ENCODE measurements at regions not wholly inside any gene's neighbourhood (a gene's known extent, or its start where the extent isn't known, plus 50 kb on each side); places are given as distances from the start of the nearest gene placed in this dataset.

GRCh38 chr5:2896371-2897275 is 145.1 kb upstream of the IRX2 start:
- Mint-ChIP-seq H3K4me1 (ENCODE audit: low read depth) (no peaks in the 10 kb centered on the region), H3K36me3 (ENCODE audit: insufficient read depth in 2 of 2) (peaks cover 0 to 3% of the 10 kb centered on the region in 2 donors), H3K4me3 (no peak overlapping the region), H3K27ac (no peak overlapping the region), H3K27me3 (ENCODE audit: low read depth) (no peaks in the 10 kb centered on the region), H3K9me3 (peaks cover 1 to 4% of the 10 kb centered on the region in 2 donors)
- ATAC-seq (replicated peaks in 1 of 2) = no peak
- DNase-seq = no peak

- Mint-ChIP-seq H3K9me3 (peaks cover 1 to 3% of the 10 kb centered on the region in 2 donors), H3K27ac (no peak overlapping the region), H3K4me3 (no peak overlapping the region), H3K36me3 (ENCODE audit: insufficient read depth in 2 of 2) (peaks cover 0 to 3% of the 10 kb centered on the region in 2 donors), H3K4me1 (ENCODE audit: low read depth) (no peaks in the 10 kb centered on the region), H3K27me3 (ENCODE audit: low read depth) (no peaks in the 10 kb centered on the region)
- DNase-seq (no peak), ATAC-seq (replicated peaks in 1 of 2) (no peak)
Measured at GRCh38 chr5:2895876-2896275, 144.4 kb upstream of the IRX2 start.

- no peak for DNase-seq
- Mint-ChIP-seq H3K9me3 (peaks cover under 1 to 2% of the 10 kb centered on the region in 2 donors), H3K27me3 (ENCODE audit: low read depth) (no peaks in the 10 kb centered on the region), H3K4me3 (no peak overlapping the region), H3K4me1 (ENCODE audit: low read depth) (no peaks in the 10 kb centered on the region), H3K27ac (no peak overlapping the region), H3K36me3 (ENCODE audit: insufficient read depth in 2 of 2) (peaks cover 0 to 3% of the 10 kb centered on the region in 2 donors)
- no peak for ATAC-seq (replicated peaks in 1 of 2)
Measured at GRCh38 chr5:2895196-2895595, 143.7 kb upstream of the IRX2 start.

GRCh38 chr5:2894736-2895135 is 143.3 kb upstream of the IRX2 start:
- H3K4me3 Mint-ChIP-seq = no peak overlapping the region
- H3K27ac Mint-ChIP-seq = no peak overlapping the region

GRCh38 chr5:2894316-2894715 is 142.8 kb upstream of the IRX2 start:
- Mint-ChIP-seq H3K4me1 (ENCODE audit: low read depth) (no peaks in the 10 kb centered on the region), H3K27ac (no peak overlapping the region), H3K9me3 (peaks cover 2 to 4% of the 10 kb centered on the region in 2 donors), H3K27me3 (ENCODE audit: low read depth) (no peaks in the 10 kb centered on the region), H3K36me3 (ENCODE audit: insufficient read depth in 2 of 2) (peaks cover 0 to 3% of the 10 kb centered on the region in 2 donors), H3K4me3 (no peak overlapping the region)
- DNase-seq (no peak), ATAC-seq (replicated peaks in 1 of 2) (no peak)

More at GRCh38 chr5:2894736-2895135, 143.3 kb upstream of the IRX2 start:
- no peak for ATAC-seq (replicated peaks in 1 of 2)
- Mint-ChIP-seq H3K4me1 (ENCODE audit: low read depth) (no peaks in the 10 kb centered on the region), H3K9me3 (peaks cover 2 to 4% of the 10 kb centered on the region in 2 donors), H3K36me3 (ENCODE audit: insufficient read depth in 2 of 2) (peaks cover 0 to 3% of the 10 kb centered on the region in 2 donors), H3K27me3 (ENCODE audit: low read depth) (no peaks in the 10 kb centered on the region)
- no peak for DNase-seq

GRCh38 chr5:2892466-2893000 is 141.1 kb upstream of the IRX2 start:
- Mint-ChIP-seq H3K27me3 (ENCODE audit: low read depth) (no peaks in the 10 kb centered on the region), H3K36me3 (ENCODE audit: insufficient read depth in 2 of 2) (peaks cover 0 to 2% of the 10 kb centered on the region in 2 donors), H3K4me3 (no peak overlapping the region), H3K27ac (no peak overlapping the region), H3K9me3 (peaks cover 2 to 4% of the 10 kb centered on the region in 2 donors), H3K4me1 (ENCODE audit: low read depth) (no peaks in the 10 kb centered on the region)
- DNase-seq = no peak
- no peak for ATAC-seq (replicated peaks in 1 of 2)

- H3K27ac Mint-ChIP-seq = no peak overlapping the region
- DNase-seq (no peak), ATAC-seq (replicated peaks in 1 of 2) (no peak)
- H3K4me3 Mint-ChIP-seq = no peak overlapping the region
- H3K27me3 Mint-ChIP-seq (ENCODE audit: low read depth) = no peaks in the 10 kb centered on the region
- H3K9me3 Mint-ChIP-seq = peaks cover 2 to 4% of the 10 kb centered on the region in 2 donors
- H3K4me1 Mint-ChIP-seq (ENCODE audit: low read depth) = no peaks in the 10 kb centered on the region
- peaks cover 0 to 1% of the 10 kb centered on the region in 2 donors for H3K36me3 Mint-ChIP-seq (ENCODE audit: insufficient read depth in 2 of 2)
Measured at GRCh38 chr5:2891781-2892180, 140.3 kb upstream of the IRX2 start.

- Mint-ChIP-seq H3K36me3 (ENCODE audit: insufficient read depth in 2 of 2) (peaks cover 0 to 1% of the 10 kb centered on the region in 2 donors), H3K4me3 (no peak overlapping the region), H3K27me3 (ENCODE audit: low read depth) (no peaks in the 10 kb centered on the region), H3K9me3 (peaks cover 2 to 4% of the 10 kb centered on the region in 2 donors), H3K27ac (no peak overlapping the region), H3K4me1 (ENCODE audit: low read depth) (no peaks in the 10 kb centered on the region)
- ATAC-seq (replicated peaks in 1 of 2) (no peak), DNase-seq (no peak)
Measured at GRCh38 chr5:2890011-2890410, 138.5 kb upstream of the IRX2 start.

GRCh38 chr5:2888520-2889060 is 137.1 kb upstream of the IRX2 start:
- H3K4me1 Mint-ChIP-seq (ENCODE audit: low read depth) = no peaks in the 10 kb centered on the region
- ATAC-seq (replicated peaks in 1 of 2) = no peak
- H3K36me3 Mint-ChIP-seq (ENCODE audit: insufficient read depth in 2 of 2) = no peaks in the 10 kb centered on the region
- no peaks in the 10 kb centered on the region for H3K27me3 Mint-ChIP-seq (ENCODE audit: low read depth)
- H3K4me3 Mint-ChIP-seq = no peak overlapping the region
- DNase-seq = no peak
- peaks cover 2 to 4% of the 10 kb centered on the region in 2 donors for H3K9me3 Mint-ChIP-seq
- no peak overlapping the region for H3K27ac Mint-ChIP-seq

GRCh38 chr5:2887481-2888348 is 136.2 kb upstream of the IRX2 start:
- Mint-ChIP-seq H3K27me3 (ENCODE audit: low read depth) (no peaks in the 10 kb centered on the region), H3K36me3 (ENCODE audit: insufficient read depth in 2 of 2) (no peaks in the 10 kb centered on the region), H3K4me1 (ENCODE audit: low read depth) (no peaks in the 10 kb centered on the region), H3K4me3 (no peak overlapping the region), H3K9me3 (peaks cover 6% of the 10 kb centered on the region in 2 donors), H3K27ac (no peak overlapping the region)
- ATAC-seq (replicated peaks in 1 of 2) (no peak), DNase-seq (no peak)

GRCh38 chr5:2886531-2886930 is 135.1 kb upstream of the IRX2 start:
- no peaks in the 10 kb centered on the region for H3K27me3 Mint-ChIP-seq (ENCODE audit: low read depth)
- ATAC-seq (replicated peaks in 1 of 2) = no peak
- peaks cover 6 to 8% of the 10 kb centered on the region in 2 donors for H3K9me3 Mint-ChIP-seq
- no peak for DNase-seq
- H3K27ac Mint-ChIP-seq = no peak overlapping the region
- no peaks in the 10 kb centered on the region for H3K36me3 Mint-ChIP-seq (ENCODE audit: insufficient read depth in 2 of 2)
- H3K4me3 Mint-ChIP-seq = no peak overlapping the region
- H3K4me1 Mint-ChIP-seq (ENCODE audit: low read depth) = no peaks in the 10 kb centered on the region

GRCh38 chr5:2883771-2884170 is 132.3 kb upstream of the IRX2 start:
- no peak overlapping the region for H3K27ac Mint-ChIP-seq
- peaks cover 8 to 16% of the 10 kb centered on the region in 2 donors for H3K9me3 Mint-ChIP-seq
- H3K27me3 Mint-ChIP-seq (ENCODE audit: low read depth) = no peaks in the 10 kb centered on the region
- no peaks in the 10 kb centered on the region for H3K4me1 Mint-ChIP-seq (ENCODE audit: low read depth)
- ATAC-seq (replicated peaks in 1 of 2) (no peak), DNase-seq (no peak)
- peaks cover 5 to 8% of the 10 kb centered on the region in 2 donors for H3K36me3 Mint-ChIP-seq (ENCODE audit: insufficient read depth in 2 of 2)
- H3K4me3 Mint-ChIP-seq = no peak overlapping the region

GRCh38 chr5:2879701-2880100 is 128.2 kb upstream of the IRX2 start:
- no peak for DNase-seq
- Mint-ChIP-seq H3K4me3 (no peak overlapping the region), H3K36me3 (ENCODE audit: insufficient read depth in 2 of 2) (peaks cover 7 to 12% of the 10 kb centered on the region in 2 donors), H3K27ac (no peak overlapping the region), H3K4me1 (ENCODE audit: low read depth) (no peaks in the 10 kb centered on the region), H3K9me3 (peaks cover 9 to 18% of the 10 kb centered on the region in 2 donors), H3K27me3 (ENCODE audit: low read depth) (no peaks in the 10 kb centered on the region)
- no peak for ATAC-seq (replicated peaks in 1 of 2)

Data from activated T-cell treated with anti-CD3 and anti-CD28 coated beads, Interleukin-2, amount 50 U/mL, for 72 hours (primary cell).